ENCODE measurements at regions not wholly inside any gene's neighbourhood (a gene's known extent, or its start where the extent isn't known, plus 50 kb on each side); places are given as distances from the start of the nearest gene placed in this dataset.

DNA sequence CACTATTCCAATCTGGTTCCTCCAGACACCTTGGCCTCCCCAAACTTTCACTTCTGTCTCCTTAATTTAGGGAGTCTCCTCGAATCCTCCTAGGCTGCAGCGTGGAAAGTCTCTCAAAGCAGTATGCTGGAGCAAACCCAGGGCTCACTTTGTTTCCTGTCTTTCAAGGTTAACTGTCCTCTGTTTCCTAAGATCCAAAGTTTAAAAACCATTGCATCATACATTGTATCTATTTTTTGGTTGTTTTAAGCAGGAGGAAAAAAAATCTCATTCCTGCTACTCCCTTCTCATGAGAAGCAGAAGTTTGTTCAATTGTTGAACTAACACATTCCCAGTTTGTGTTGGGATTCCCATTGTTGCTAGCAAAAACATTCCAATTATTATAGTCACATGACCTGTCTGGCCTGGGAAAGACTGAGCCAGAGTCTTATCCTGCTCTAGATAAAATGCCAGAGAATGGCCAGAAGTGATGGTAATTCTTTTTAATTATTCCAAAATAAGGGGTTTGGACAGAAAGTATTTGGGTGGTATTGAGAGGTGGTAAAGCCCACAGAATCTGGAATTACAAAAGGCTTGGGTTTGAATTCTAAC lies 67.3 kb downstream of the HSPB8 start:
- no peak for DNase-seq
- H3K9me2 ChIP-seq = no peaks in the 10 kb centered on the region
- H3F3A ChIP-seq (replicated peaks; ENCODE audit: insufficient read depth) = no peaks in the 10 kb centered on the region
- no peaks in the 10 kb centered on the region for H4K20me1 ChIP-seq (ENCODE audit: insufficient read depth)
- no peak overlapping the region for H2AFZ ChIP-seq (ENCODE audit: low read depth)
- H3K9me3 ChIP-seq = no peaks in the 10 kb centered on the region
- H3K4me1 ChIP-seq (ENCODE audit: control insufficient read depth in 1 of 2, insufficient read depth in 2 of 2, low read depth in 1 of 2, low read length in 1 of 2) = no peaks in the 10 kb centered on the region; a peak in 1 of 4 replicates
- ChIA-PET CTCF (no interaction called here), POLR2A (no interaction called here)
- H3K27ac ChIP-seq (ENCODE audit: low read depth in 2 of 2, low read length in 1 of 2) = no peak overlapping the region
- no peak overlapping the region for H3K4me2 ChIP-seq
- H3K36me3 ChIP-seq (replicated peaks in 1 of 2; ENCODE audit: control insufficient read depth in 1 of 2, insufficient read depth in 2 of 2, low read length in 1 of 2) = no peaks in the 10 kb centered on the region
- no peak overlapping the region for H3K4me3 ChIP-seq (ENCODE audit: low read depth in 2 of 2, low read length in 1 of 2)
- H3K9ac ChIP-seq = no peak overlapping the region
- H3K27me3 ChIP-seq (ENCODE audit: insufficient read depth) = no peaks in the 10 kb centered on the region
- TF ChIP-seq NRF1 (IDR thresholded peaks at IDR 0.05; ENCODE audit: low read depth, low read length) (no peak), FOXJ3 (CRISPR knock-in tag; IDR thresholded peaks at IDR 0.05) (no peak), RCOR1 (IDR thresholded peaks at IDR 0.05; ENCODE audit: low read length) (no peak), JUND (IDR thresholded peaks at IDR 0.05) (no peak), RXRA (IDR thresholded peaks at IDR 0.05; ENCODE audit: borderline replicate concordance, low read depth) (no peak)
- TF ChIP-seq, protein P1, sequence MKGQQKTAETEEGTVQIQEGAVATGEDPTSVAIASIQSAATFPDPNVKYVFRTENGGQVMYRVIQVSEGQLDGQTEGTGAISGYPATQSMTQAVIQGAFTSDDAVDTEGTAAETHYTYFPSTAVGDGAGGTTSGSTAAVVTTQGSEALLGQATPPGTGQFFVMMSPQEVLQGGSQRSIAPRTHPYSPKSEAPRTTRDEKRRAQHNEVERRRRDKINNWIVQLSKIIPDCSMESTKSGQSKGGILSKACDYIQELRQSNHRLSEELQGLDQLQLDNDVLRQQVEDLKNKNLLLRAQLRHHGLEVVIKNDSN (IDR thresholded peaks at IDR 0.05; ENCODE audit: borderline replicate concordance, low read depth) = no peak
- TF ChIP-seq, protein P2, sequence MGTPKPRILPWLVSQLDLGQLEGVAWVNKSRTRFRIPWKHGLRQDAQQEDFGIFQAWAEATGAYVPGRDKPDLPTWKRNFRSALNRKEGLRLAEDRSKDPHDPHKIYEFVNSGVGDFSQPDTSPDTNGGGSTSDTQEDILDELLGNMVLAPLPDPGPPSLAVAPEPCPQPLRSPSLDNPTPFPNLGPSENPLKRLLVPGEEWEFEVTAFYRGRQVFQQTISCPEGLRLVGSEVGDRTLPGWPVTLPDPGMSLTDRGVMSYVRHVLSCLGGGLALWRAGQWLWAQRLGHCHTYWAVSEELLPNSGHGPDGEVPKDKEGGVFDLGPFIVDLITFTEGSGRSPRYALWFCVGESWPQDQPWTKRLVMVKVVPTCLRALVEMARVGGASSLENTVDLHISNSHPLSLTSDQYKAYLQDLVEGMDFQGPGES (IDR thresholded peaks at IDR 0.05; ENCODE audit: low read depth, low read length) = no peak
- TF ChIP-seq, protein P3, sequence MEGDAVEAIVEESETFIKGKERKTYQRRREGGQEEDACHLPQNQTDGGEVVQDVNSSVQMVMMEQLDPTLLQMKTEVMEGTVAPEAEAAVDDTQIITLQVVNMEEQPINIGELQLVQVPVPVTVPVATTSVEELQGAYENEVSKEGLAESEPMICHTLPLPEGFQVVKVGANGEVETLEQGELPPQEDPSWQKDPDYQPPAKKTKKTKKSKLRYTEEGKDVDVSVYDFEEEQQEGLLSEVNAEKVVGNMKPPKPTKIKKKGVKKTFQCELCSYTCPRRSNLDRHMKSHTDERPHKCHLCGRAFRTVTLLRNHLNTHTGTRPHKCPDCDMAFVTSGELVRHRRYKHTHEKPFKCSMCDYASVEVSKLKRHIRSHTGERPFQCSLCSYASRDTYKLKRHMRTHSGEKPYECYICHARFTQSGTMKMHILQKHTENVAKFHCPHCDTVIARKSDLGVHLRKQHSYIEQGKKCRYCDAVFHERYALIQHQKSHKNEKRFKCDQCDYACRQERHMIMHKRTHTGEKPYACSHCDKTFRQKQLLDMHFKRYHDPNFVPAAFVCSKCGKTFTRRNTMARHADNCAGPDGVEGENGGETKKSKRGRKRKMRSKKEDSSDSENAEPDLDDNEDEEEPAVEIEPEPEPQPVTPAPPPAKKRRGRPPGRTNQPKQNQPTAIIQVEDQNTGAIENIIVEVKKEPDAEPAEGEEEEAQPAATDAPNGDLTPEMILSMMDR (IDR thresholded peaks at IDR 0.05) = no peak
- TF ChIP-seq, protein P4, sequence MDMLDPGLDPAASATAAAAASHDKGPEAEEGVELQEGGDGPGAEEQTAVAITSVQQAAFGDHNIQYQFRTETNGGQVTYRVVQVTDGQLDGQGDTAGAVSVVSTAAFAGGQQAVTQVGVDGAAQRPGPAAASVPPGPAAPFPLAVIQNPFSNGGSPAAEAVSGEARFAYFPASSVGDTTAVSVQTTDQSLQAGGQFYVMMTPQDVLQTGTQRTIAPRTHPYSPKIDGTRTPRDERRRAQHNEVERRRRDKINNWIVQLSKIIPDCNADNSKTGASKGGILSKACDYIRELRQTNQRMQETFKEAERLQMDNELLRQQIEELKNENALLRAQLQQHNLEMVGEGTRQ (IDR thresholded peaks at IDR 0.05; ENCODE audit: borderline replicate concordance, low read depth, low read length) = no peak
- TF ChIP-seq, protein P5, sequence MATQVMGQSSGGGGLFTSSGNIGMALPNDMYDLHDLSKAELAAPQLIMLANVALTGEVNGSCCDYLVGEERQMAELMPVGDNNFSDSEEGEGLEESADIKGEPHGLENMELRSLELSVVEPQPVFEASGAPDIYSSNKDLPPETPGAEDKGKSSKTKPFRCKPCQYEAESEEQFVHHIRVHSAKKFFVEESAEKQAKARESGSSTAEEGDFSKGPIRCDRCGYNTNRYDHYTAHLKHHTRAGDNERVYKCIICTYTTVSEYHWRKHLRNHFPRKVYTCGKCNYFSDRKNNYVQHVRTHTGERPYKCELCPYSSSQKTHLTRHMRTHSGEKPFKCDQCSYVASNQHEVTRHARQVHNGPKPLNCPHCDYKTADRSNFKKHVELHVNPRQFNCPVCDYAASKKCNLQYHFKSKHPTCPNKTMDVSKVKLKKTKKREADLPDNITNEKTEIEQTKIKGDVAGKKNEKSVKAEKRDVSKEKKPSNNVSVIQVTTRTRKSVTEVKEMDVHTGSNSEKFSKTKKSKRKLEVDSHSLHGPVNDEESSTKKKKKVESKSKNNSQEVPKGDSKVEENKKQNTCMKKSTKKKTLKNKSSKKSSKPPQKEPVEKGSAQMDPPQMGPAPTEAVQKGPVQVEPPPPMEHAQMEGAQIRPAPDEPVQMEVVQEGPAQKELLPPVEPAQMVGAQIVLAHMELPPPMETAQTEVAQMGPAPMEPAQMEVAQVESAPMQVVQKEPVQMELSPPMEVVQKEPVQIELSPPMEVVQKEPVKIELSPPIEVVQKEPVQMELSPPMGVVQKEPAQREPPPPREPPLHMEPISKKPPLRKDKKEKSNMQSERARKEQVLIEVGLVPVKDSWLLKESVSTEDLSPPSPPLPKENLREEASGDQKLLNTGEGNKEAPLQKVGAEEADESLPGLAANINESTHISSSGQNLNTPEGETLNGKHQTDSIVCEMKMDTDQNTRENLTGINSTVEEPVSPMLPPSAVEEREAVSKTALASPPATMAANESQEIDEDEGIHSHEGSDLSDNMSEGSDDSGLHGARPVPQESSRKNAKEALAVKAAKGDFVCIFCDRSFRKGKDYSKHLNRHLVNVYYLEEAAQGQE (IDR thresholded peaks at IDR 0.05; ENCODE audit: low read depth, low read length) = no peak
- H3K79me2 ChIP-seq (ENCODE audit: insufficient read depth) = no peaks in the 10 kb centered on the region
- WGBS (ENCODE audit: low lambda C conversion rate) = 23% methylated on average over 2 of the region's 2 CpGs
